Keratinocyte (primary cell): ENCODE measurements at regions not wholly inside any gene's neighbourhood (a gene's known extent, or its start where the extent isn't known, plus 50 kb on each side); places are given as distances from the start of the nearest gene placed in this dataset.

Experiments used
- CTCF ChIP-seq, 3 experiments: IDR thresholded peaks in 1 of 3; conservative IDR thresholded peaks in 1 of 3; optimal IDR thresholded peaks in 1 of 3; 2 replicates in 2 of 3; 3 replicates in 1 of 3; pipeline versions ENCODE3 to v1.5.1; 2011; ENCODE audit warnings: low read length in 3 of 3, mild to moderate bottlenecking in 3 of 3, moderate library complexity in 2 of 3, control low read depth in 1 of 3, inconsistent platforms in 1 of 3; ENCODE audit not compliant: insufficient read depth in 2 of 3; ENCODE audit errors: extremely low read depth in 1 of 3
- EZH2 ChIP-seq: IDR thresholded peaks from one replicate; pipeline ENCODE4 v1.6.1; 2012; ENCODE audit warnings: inconsistent platforms, mild to moderate bottlenecking, low read length, moderate library complexity

GRCh38 chr11:100574894-100575769 is 112.0 kb upstream of the ARHGAP42 start:
- TF ChIP-seq CTCF (optimal IDR thresholded peaks at IDR 0.05 in 1 of 3, IDR thresholded peaks at IDR 0.05 in 1 of 3, conservative IDR thresholded peaks at IDR 0.05 in 1 of 3; ENCODE audit: extremely low read depth in 1 of 3, insufficient read depth in 2 of 3, low read length in 3 of 3) (peak in 2 of 3 experiments; percentile 8 to 43), EZH2 (no peak)
